Hippocampal formation (tissue), 2 donors: ENCODE measurements at regions not wholly inside any gene's neighbourhood (a gene's known extent, or its start where the extent isn't known, plus 50 kb on each side); places are given as distances from the start of the nearest gene placed in this dataset.
"Not testable (repeated sequence)": the region's sequence is repeated elsewhere in the genome, so short reads cannot be mapped to it uniquely, and the experiment has no call there.

ENCODE experiments used
- DNase-seq, 2 donors: peaks; one replicate each; lab custom pipeline; 2025; lab: John Stamatoyannopoulos, UW

DNA sequence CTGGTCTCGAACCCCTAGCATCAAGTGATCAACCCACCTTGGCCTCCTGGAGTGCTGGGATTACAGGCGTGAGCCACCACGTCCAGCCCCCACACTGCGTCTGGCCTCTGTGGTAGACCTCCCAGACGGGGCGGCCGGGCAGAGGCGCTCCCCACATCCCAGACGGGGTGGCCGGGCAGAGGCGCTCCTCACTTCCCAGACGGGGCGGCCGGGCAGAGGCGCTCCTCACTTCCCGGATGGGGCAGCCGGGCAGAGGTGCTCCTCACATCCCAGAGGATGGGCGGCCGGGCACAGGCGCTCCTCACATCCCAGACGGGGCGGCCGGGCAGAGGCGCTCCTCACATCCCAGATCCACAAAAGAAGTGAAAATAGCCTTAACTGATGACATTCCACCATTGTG is 1891.0 kb upstream of the CDH9 start:
- not testable (repeated sequence) for DNase-seq

DNA sequence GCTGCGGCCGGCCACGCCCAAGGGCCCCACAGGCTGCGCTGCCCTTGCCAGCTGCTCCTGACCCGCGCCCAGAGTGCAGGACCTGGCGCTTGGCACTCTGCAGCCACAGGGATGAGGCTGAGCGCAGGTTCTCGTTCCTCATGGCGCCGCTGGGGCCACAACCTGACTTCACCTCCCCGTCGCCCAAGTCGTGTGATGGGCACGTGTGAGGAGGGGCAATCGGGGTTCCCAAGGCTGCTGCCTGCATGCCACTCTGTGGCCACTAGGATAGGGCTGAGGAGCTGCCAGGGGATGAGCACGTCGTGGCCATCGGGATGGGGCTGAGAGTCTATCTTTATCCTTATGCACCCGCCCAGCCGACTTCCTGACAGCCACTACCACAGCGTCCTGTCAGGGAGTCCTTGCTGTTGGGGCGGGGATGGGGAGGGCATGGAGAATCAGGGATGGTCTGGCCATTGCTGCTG is 1890.0 kb upstream of the CDH9 start:
- not testable (repeated sequence) for DNase-seq

DNA sequence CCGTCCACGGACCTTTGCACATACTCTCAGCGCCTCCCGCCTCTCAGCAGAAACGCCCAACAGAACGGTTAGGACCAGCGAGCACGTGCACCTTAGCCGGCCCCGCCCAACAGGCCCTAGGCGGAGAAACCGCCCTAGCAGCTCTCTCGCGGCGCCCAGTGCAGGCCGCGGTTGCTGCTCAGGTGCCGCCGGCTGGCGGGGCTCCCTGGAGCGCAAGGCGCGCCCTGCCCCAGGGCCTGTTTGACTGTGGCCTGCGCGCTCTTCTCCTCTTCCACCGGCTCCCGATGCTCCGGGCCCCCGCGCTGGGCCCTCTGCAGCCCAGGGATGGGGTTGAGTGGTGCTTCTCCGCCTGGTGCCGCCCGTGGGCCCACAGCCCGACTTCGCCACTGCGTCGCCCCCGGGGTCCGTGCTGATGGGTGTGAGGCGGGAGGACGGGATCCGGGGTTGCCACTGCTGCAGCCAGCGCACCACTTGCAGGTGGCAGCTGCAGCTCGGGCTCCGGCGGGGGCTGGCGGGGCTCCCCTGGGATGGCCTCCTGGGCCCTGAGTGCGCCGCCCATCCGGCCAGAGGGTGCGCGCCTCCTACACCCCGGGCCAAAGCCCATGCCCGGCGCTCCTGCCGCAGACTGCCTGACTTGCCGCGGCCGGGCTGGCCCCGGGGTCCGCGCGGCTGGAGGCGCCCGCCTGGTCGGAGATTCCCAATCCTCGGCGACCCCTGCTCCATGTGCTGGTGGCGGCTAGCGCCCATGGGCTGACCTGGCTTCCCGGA is 1889.4 kb upstream of the CDH9 start:
- no peak for DNase-seq

DNA sequence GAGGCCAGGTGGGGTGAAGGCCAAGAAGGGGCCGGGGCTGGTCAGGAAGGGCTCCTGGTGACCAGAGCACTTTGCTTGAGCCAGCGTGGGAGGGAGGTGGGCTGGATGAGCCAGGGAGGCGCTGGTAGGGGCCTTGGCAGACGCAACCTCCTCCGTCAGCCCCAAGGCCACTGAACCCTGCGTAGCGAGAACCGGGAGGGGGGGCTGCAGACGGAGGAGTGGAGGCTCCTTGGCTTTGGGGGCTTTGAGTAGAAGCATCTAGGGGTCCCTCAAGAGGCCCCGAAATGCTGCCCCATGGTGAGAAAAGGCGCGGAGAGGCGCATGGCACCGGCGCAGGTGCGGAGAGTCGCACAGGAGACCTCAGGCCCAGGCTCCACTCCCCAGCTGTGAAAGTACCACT is 1888.0 kb upstream of the CDH9 start:
- DNase-seq, result no peak

DNA sequence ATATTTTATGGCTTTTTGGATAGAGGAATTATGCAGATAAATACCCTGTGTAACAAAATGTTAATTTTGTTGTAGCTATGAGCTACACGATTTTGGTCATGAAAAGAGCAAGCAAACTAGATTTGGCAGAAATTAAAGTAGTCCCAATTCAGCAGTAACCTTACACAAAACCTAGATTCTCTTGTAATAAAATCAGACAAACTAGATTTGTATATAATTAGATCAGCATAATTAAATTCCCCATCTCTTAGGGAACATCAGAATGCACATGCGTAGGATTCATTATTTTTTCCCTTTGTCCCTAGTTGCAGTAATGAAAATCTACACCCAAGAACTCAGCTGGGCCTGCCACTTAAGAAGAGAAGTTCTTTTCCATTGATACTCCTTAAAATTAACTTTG is 1879.2 kb upstream of the CDH9 start:
- no peak for DNase-seq

DNA sequence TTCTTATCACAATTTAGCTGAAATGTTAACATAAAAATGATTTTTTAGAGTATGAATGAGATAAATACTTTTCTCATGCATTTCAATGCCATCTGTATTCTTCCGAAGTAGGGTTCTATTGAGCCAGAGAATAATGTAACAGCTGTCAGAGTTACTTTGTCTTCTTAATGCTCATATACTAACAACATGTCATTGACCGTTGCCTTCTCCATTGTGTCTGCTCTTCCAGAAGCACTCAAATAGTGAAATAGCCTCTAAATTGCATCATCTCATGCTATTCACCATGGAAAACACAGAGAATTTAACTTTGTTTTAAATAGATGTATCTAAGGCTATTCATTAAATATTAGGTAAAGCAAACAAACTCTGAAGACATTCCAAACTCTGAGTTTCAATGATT is 1875.9 kb upstream of the CDH9 start:
- DNase-seq, result no peak

DNA sequence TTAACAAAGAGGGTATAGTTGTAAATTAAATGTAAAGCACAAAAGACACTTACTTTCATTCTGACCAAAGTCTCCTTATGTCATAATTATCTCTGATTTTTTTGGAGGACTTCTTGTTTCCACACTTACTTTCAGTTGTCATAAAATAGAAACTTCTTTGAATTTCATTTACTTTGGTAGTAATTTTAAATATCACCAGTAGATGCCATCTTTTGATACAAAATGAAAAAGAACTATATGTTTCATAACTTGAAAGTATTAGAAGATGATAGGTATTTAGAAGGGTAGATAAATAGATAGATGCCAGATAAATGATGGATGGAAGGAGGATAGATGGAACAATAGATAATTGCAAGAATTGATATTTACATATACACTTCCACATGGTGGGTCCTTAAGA is 1865.3 kb upstream of the CDH9 start:
- no peak for DNase-seq

DNA sequence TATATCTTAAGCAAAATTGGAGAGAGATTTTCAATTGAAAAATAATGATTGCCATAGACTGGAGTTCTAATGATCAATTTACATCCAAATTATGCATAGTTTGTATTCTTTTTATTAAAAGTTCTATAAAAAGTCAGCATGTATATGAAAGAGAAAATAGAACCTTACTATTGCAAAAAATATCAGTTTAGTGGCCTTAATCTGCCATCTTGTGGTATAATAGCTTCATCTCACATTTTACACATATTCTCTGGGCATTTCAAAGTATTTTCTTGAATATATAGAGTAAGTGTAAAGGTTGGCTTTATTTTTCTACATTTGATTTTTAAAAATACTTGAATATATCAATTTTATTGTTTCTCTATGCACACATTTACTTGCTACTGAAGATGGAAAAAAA is 1858.6 kb upstream of the CDH9 start:
- DNase-seq, result no peak

DNA sequence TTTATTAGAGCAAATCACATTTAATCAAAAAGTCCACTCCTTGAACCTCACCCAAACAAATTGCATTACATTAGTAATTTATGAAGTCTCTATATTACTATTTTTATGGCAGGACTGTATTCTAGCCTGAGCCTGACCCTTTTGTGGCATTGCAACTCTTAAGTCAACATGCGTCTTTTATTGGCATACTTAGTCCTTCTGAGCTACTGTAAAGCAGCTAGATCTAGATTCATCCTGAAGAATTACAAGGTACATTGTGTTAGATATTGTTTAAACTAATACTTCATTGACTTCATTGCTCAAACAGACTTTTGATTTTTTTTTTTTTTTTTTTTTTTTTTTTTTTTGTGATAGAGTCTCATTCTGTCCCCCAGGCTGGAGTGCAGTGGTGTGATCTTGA is 1842.5 kb upstream of the CDH9 start:
- no peak for DNase-seq

DNA sequence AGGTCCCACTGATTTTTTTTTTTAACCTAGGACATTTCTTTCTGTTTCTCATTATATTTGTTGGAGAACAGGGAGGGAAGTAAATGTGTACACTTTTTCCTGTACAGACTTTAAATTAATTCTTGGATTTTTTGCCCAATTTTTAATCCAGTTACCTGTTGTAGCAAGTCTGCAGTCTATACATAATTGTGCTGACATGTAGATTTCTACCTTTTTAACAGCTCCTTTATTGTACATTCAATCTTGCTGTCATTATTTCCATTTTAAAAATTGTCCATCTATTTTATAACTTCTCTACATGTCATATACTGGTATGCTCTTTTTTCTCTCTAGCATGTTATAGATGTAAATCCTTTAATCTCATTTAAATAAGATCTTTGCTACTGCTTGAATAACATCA is 1838.7 kb upstream of the CDH9 start:
- no peak for DNase-seq

DNA sequence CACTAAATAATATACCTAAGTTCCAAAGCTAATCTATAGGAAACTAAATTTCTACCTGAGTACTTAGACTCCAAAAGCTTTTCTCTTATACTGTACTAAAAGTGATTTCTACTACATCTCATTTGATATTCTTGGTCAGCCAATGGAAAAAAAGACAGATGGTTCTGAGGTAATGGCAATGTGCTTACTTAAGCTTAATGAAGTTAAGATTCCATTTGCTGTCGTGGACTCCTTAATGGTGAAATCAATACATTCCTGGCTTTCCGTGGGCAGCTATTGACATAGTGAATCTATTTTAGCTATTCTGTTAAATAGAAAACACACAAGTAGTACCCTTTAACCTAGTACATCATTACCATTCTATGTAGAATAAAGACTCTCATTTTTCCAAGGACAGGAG is 1825.6 kb upstream of the CDH9 start:
- no peak for DNase-seq

DNA sequence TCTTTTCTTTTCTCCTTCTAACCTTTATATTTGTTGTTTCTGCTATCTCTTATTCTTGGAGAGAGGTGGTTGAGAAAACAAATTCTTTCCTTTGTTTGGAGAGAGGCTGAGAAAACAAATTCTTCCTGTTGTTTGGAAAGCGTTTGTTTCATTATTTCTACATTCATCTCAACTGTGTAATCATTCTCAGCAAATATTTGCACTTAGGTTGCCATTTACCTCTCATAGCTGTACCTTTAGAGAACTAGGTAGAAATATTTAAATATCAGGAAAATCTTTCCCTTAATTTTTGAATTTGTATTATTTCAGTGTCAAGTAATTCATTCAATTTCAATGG is 1824.4 kb upstream of the CDH9 start:
- DNase-seq, result no peak

DNA sequence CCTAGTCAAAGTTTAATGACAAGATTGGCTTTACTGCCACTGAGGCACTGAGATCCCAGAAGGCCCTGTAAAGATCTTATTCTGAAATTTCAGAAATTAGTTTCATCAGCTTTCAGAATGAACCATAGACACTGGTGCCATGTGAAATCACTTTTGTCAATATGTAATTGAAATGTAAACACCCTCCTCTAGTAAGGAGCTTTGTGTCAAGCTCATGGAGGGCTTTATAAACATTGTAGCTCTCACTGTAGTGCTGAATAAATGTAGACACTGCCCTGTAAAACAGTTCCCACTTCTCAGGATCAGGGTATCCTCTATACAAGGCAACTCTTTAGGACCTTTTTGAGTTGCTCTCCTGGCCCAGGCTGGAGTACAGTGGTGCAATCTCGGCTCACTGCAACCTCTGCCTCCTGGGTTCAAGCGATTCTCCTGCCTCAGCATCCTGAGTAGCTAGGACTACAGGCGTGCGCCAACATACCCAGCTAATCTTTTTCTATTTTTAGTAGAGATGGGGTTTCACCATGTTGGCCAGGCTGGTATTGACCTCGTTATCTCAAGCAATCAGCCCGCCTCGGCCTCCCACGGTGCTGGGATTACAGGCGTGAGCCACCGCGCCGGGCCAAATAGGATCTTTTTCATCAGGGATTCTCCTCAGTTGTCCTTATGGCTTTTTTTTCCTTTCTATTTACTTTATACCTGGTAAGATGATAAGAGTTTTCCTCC is 1823.9 kb upstream of the CDH9 start:
- DNase-seq, result no peak

DNA sequence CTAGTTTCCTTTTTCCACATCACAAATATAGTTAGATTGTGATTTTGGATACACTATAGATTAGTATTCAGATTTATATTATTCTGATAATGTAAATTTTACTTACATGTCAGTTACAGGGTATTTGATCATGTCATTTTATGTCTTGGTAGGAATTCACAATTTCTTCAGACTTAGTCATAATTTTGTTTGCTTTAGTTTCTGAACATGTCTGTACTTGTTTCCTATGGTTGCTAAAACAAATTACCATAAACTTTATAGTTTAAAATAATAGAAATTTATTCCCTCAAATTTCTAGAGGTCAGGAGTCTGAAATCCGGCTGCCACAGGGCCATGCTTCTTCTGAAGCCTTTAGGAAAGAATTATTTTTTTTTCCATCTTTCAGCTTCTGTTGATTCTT is 1817.2 kb upstream of the CDH9 start:
- no peak for DNase-seq

DNA sequence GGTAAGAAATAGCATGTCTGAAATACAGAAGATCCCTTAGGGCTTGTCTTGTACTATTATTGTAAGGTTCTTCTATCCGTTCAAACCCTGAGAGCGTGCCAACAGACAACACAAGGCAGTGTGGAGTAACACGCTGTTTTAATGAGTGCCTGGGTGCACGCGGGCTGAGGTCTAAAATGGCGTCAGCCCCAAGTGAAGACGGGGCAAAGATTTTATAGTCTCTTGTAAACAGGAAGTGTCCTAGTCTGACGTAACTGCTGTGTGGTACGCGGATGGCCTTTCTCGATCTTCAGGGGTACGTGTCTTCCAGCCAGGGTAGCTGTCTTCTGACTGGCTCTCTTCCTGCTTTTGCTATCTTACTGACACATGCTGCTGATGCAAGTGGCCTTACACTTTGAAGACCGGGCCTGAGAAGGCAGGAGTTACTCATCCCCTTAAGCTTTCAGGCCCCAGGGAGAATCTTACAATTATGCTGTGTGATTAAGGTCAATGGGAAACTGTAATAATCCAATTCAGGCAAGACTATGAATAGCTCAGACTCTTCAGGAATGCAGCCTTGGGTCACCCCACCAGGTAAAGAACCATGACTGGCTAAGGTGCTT is 1812.0 kb upstream of the CDH9 start:
- no peak for DNase-seq

DNA sequence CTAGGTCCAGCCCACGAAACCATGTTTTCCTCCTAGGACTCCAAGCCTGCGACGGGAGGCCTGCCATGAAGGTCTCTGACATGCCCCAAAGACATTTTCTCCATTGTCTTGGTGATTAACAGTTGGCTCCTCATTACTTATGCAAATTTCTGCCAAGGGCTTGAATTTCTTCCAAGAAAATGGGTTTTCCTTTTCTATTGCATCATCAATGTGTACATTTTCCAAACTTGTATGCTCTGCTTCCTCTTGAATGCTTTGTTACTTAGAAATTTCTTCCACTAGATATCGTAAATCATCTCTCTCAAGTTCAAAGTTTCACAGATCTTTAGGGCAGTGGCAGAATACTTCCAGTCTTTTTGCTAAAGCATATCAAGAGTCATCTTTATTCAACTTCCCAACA is 1792.7 kb upstream of the CDH9 start:
- no peak for DNase-seq

DNA sequence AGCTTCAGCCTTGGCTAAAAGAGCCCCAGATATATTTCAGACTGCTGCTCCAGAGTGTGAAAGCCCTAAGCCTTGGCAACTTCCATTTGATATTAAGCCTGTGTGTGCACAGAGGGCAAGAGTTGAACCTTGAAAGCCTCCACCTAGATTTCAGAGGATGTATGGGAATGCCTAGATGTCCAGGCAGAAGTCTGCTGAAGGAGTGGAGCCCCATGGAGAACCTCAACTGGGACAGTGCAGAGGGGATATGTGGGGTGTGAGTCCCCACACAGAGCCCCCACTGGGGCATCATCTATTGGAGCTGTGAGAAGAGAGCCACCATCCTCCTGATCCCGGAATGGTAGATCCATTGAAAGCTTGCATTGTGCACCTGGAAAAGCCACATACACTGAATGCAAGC is 1784.8 kb upstream of the CDH9 start:
- DNase-seq, result no peak

DNA sequence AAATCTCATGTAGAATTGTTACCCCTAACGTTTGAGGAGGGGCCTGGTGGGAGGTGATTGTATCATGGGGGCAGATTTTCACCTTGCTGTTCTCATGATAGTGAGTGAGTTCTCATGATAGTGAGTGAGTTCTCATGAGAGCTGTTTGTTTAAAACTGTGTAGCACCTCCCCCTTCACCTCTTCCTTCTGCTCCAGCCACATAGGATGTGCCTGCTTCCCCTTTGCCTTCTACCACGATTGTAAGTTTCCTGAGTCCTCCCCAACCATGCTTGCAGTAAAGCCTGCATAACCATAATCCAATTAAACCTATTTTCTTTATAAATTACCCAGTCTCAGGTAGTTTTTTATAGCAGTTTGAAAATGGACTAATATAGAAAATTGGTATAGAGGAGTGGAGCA is 1783.7 kb upstream of the CDH9 start:
- DNase-seq, result no peak

DNA sequence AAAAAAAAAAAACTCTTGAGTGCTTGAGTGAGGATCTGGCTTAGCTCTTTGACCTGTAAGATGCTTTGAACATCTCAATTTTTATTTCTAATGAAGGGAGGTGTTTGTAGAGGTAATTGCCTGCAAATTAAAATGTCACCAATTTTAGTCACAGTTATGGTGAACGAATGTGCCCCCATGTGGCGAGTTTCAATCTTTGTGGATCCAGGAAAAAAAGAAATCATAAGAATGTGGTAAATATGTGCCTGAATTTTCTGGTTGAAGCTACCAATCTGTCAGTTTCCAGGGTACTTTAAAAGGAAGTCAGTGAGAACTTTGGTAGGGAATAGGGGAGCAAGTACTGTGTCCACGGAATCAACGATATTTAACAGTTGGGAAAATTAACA is 1772.4 kb upstream of the CDH9 start:
- DNase-seq, result no peak

DNA sequence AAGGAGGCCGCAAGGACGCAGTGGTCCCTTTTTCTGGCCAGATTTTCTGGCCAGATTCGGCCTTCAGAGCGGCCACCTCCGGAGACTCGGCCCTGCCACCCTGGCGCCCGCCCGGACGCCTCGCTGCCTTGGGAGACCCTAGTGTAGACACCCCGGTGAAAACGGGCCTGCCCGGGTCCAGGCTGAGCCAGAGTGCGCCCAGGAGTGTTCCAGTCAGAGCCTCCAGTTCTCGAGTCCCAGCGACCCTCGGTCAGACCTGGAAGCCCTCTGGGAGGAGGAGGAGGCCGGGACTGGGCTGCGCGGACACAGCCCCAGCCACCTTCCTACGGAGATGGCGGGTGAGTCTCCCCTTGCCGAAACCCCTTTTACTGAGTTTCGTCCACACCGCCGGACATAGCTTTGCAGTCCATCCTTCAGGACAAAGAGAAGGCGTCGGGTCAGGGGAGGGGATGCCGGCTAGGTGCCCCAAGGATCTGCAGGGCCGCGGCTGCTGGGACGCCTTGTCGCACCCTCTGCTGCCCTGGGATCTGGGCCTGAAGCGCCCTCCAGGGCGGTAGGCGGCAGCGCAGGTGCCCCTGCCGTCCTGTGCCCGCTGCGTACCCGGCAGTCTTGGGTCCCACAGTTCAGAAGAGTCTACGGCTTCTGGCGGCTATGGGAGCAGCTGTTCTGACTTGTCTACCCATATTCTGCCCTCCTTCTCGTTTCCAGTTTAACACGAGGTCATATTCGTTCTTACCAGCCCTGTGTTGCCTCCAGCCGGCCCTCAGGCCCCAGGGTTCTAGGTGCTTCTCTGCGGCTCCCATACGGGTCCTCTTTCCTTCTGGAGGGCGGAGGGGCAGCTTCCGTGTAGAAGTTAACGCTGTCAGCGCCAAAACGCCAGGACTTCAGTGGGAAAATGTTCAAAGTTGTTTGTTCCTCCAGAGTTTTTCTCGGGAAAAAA is 1771.7 kb upstream of the CDH9 start:
- DNase-seq, result no peak

DNA sequence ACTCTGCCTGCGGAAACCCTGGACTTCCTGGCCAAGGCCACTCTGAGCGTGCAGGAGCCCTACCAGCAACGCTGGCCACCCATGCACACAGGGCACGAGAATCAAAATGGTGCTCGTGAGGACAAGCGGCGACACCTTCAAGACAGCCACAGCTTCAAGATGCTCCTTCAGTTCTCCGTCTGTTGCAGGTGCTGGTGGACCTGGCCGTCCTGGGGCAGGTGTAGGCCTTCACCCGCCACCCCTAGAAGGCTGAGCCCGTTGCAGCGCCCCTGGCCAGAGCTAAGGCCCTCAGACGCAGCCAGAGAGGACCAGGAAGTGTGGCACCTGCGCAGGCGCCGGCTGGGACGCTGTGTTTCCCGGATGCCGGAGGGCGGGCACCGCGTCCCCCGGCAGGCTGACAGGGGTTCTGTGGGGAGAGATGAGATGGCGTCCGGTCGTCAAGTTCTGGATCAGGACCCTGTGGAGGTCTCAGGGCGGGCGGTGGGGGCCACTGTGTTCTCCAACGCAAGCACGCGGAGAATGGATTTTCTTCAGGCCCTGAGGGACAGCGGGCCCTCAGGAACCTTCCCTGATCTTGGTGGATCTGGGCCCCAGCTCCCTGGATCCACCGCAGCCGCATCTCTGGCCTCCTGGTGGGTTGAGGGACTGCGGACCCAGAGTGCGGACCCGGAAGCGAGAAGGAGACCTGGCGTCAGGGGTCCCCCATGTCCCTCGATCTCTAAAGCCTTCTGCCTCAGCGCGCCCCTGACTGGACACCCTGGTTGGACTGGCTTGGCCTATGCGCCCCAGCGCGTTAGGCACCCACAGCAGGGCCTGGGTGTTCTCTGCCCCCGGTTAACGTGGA is 1770.8 kb upstream of the CDH9 start:
- DNase-seq, result no peak
